Keratinocyte (primary cell): ENCODE measurements at regions not wholly inside any gene's neighbourhood (a gene's known extent, or its start where the extent isn't known, plus 50 kb on each side); places are given as distances from the start of the nearest gene placed in this dataset.

Experiments used
- DNase-seq: peaks from one replicate; pipeline ENCODE4 v3.0.0-alpha.2; 2011; ENCODE audit warnings: low read depth, missing footprints, low spot score
- FAIRE-seq: peaks from 2 replicates; lab custom pipeline; 2011; peaks lifted over from hg19 to GRCh38; lab: Jason Lieb, UNC
- H2AFZ ChIP-seq: 2 replicates; pipeline ENCODE4 v1.6.0; 2012; ENCODE audit warnings: low read length, control low read depth, inconsistent platforms; ENCODE audit not compliant: control insufficient read depth
- H3K27ac ChIP-seq: 2 replicates; pipeline ENCODE4 v1.5.1; 2011; ENCODE audit warnings: low read length; ENCODE audit not compliant: control insufficient read depth, insufficient read depth
- H3K27me3 ChIP-seq: 3 replicates; pipeline ENCODE4 v1.6.0; 2011; ENCODE audit warnings: low read length; ENCODE audit not compliant: control insufficient read depth, insufficient read depth; ENCODE audit errors: extremely low read depth
- H3K36me3 ChIP-seq, 2 experiments: 2 replicates in 1 of 2; 3 replicates in 1 of 2; pipeline ENCODE4 v1.5.1; 2011; ENCODE audit warnings: low read length in 2 of 2, mild to moderate bottlenecking in 1 of 2; ENCODE audit not compliant: control insufficient read depth in 2 of 2, insufficient read depth in 2 of 2; ENCODE audit errors: extremely low read depth in 1 of 2
- H3K4me1 ChIP-seq: 3 replicates; pipeline ENCODE4 v1.5.1; 2011; ENCODE audit warnings: low read length; ENCODE audit not compliant: control insufficient read depth, insufficient read depth; ENCODE audit errors: extremely low read depth
- H3K4me2 ChIP-seq: 3 replicates; pipeline ENCODE4 v1.6.0; 2011; ENCODE audit warnings: low read depth, low read length; ENCODE audit not compliant: control insufficient read depth, insufficient read depth; ENCODE audit errors: extremely low read depth
- H3K4me3 ChIP-seq, 3 experiments: fragments of 200-600 bp in 1 of 3; sonication (generic) in 1 of 3; 2 replicates in 2 of 3; 3 replicates in 1 of 3; pipeline ENCODE4 v1.5.1; 2011 to 2016; ENCODE audit warnings: low read length in 3 of 3, mild to moderate bottlenecking in 3 of 3, control low read depth in 2 of 3, inconsistent platforms in 1 of 3, low read depth in 1 of 3, mixed read lengths in 1 of 3, mixed run types in 1 of 3, moderate library complexity in 1 of 3; ENCODE audit not compliant: control insufficient read depth in 2 of 3, insufficient read depth in 2 of 3; ENCODE audit errors: extremely low read depth in 1 of 3
- H3K79me2 ChIP-seq: 2 replicates; pipeline ENCODE4 v1.6.0; 2012; ENCODE audit warnings: low read length; ENCODE audit not compliant: control insufficient read depth, insufficient read depth
- H3K9ac ChIP-seq: 3 replicates; pipeline ENCODE4 v1.6.0; 2011; ENCODE audit warnings: low read length; ENCODE audit not compliant: control insufficient read depth, insufficient read depth; ENCODE audit errors: extremely low read depth
- H3K9me1 ChIP-seq: 3 replicates; pipeline ENCODE4 v1.6.0; 2011; ENCODE audit warnings: low read length; ENCODE audit not compliant: control insufficient read depth, insufficient read depth; ENCODE audit errors: extremely low read depth
- H3K9me3 ChIP-seq: 2 replicates; pipeline ENCODE4 v1.5.1; 2012; ENCODE audit warnings: low read depth, low read length; ENCODE audit not compliant: control insufficient read depth
- H4K20me1 ChIP-seq: 3 replicates; pipeline ENCODE4 v1.6.0; 2011; ENCODE audit warnings: low read length; ENCODE audit not compliant: control insufficient read depth, insufficient read depth; ENCODE audit errors: extremely low read depth
- EZH2 ChIP-seq: IDR thresholded peaks from one replicate; pipeline ENCODE4 v1.6.1; 2012; ENCODE audit warnings: inconsistent platforms, mild to moderate bottlenecking, low read length, moderate library complexity
- dilution Hi-C: fragments of 300-500 bp; cut with MboI; formaldehyde crosslinking; loops from one replicate; pipeline ENCODE4 v1.7.0; 2020; ENCODE audit warnings: low sequenced_read_pairs; ENCODE audit not compliant: extremely low pct_ligation_motif_present
- TF ChIP-seq, protein P1 (sequence below), 3 experiments: IDR thresholded peaks in 1 of 3; conservative IDR thresholded peaks in 1 of 3; optimal IDR thresholded peaks in 1 of 3; 2 replicates in 2 of 3; 3 replicates in 1 of 3; pipeline versions ENCODE3 to v1.5.1; 2011; ENCODE audit warnings: low read length in 3 of 3, mild to moderate bottlenecking in 3 of 3, moderate library complexity in 2 of 3, control low read depth in 1 of 3, inconsistent platforms in 1 of 3; ENCODE audit not compliant: insufficient read depth in 2 of 3; ENCODE audit errors: extremely low read depth in 1 of 3

DNA sequence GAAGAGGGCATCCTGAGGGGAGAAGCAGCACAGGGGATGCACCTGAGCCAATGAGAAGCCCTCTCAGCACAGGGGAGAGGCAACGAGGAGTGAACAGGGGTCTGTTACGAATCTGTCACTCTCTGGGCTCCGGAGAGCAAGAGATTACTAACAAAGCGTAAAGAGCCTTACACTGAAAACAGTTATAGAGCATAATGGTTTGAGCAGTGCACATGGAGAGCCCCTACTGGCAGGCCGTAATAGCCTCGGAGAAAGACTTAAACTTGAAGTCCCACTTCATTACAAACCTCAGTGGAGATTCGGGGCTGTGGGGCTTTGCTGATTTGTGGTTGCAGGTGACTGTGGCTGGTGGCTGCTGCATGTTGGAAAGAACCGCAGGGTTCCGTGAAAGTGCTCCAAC, 271.5 kb upstream of the TMC3 start:
- TF ChIP-seq, protein P1, sequence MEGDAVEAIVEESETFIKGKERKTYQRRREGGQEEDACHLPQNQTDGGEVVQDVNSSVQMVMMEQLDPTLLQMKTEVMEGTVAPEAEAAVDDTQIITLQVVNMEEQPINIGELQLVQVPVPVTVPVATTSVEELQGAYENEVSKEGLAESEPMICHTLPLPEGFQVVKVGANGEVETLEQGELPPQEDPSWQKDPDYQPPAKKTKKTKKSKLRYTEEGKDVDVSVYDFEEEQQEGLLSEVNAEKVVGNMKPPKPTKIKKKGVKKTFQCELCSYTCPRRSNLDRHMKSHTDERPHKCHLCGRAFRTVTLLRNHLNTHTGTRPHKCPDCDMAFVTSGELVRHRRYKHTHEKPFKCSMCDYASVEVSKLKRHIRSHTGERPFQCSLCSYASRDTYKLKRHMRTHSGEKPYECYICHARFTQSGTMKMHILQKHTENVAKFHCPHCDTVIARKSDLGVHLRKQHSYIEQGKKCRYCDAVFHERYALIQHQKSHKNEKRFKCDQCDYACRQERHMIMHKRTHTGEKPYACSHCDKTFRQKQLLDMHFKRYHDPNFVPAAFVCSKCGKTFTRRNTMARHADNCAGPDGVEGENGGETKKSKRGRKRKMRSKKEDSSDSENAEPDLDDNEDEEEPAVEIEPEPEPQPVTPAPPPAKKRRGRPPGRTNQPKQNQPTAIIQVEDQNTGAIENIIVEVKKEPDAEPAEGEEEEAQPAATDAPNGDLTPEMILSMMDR (optimal IDR thresholded peaks at IDR 0.05 in 1 of 3, IDR thresholded peaks at IDR 0.05 in 1 of 3, conservative IDR thresholded peaks at IDR 0.05 in 1 of 3; ENCODE audit: extremely low read depth in 1 of 3, insufficient read depth in 2 of 3, low read length in 3 of 3), result no peak
- no peak for TF ChIP-seq EZH2
- Histone ChIP-seq H3K36me3 (no peaks in the 10 kb centered on the region), H3K9ac (no peak overlapping the region), H3K27me3 (no peaks in the 10 kb centered on the region), H3K4me2 (no peak overlapping the region), H3K9me3 (no peaks in the 10 kb centered on the region), H2AFZ (no peak overlapping the region), H3K4me1 (no peaks in the 10 kb centered on the region), H3K9me1 (no peaks in the 10 kb centered on the region), H3K4me3 (no peak overlapping the region), H3K27ac (no peak overlapping the region), H3K79me2 (no peaks in the 10 kb centered on the region), H4K20me1 (no peaks in the 10 kb centered on the region)
- dilution Hi-C loops, result no loop called here
- FAIRE-seq (no peak), DNase-seq (no peak)

DNA sequence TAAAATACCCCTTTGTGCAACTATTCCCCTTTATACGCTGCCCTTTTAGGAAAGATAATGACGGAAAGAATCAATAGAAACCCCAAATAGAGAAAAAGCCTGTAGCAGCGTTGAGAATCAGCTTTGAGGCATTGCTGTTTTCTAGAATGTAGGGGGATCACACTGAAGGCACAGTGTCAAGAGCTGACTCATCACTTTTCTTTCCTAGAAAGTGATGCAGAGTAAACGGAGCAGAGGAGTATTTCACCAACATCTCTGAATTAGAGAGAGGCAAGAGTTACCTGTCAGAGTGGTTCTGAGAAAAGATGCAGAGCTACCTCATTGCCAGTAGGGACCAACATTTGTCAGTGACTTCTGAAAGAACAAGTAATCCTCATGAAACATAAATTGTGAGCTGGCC, 269.8 kb upstream of the TMC3 start:
- dilution Hi-C loops, result no loop called here
- Histone ChIP-seq H3K4me2 (no peak overlapping the region), H3K9me1 (no peaks in the 10 kb centered on the region), H3K4me3 (no peak overlapping the region), H3K9ac (no peak overlapping the region), H3K27ac (no peak overlapping the region), H3K79me2 (no peaks in the 10 kb centered on the region), H3K4me1 (no peaks in the 10 kb centered on the region), H3K36me3 (no peaks in the 10 kb centered on the region), H4K20me1 (no peaks in the 10 kb centered on the region), H3K9me3 (no peaks in the 10 kb centered on the region), H3K27me3 (no peaks in the 10 kb centered on the region), H2AFZ (no peak overlapping the region)
- no peak for TF ChIP-seq EZH2
- TF ChIP-seq, protein P1 (optimal IDR thresholded peaks at IDR 0.05 in 1 of 3, IDR thresholded peaks at IDR 0.05 in 1 of 3, conservative IDR thresholded peaks at IDR 0.05 in 1 of 3; ENCODE audit: extremely low read depth in 1 of 3, insufficient read depth in 2 of 3, low read length in 3 of 3), result no peak
- FAIRE-seq, result no peak
- DNase-seq, result no peak
